Neural progenitor cell (in vitro differentiated cells): ENCODE measurements at regions not wholly inside any gene's neighbourhood (a gene's known extent, or its start where the extent isn't known, plus 50 kb on each side); places are given as distances from the start of the nearest gene placed in this dataset.
A peak's percentile ranks its signal among the peaks of the same experiment; 100 is the strongest.

Source experiments
- DNase-seq: peaks from one replicate; pipeline ENCODE4 v3.0.0-alpha.2; 2016; ENCODE audit warnings: low spot score
- H2AFZ ChIP-seq: fragments of 200-600 bp; sonication (generic); replicated peaks from 2 replicates; pipeline ENCODE4 v1.6.1; 2016; ENCODE audit warnings: antibody characterized with exemption
- H3F3A ChIP-seq: fragments of 200-600 bp; sonication (generic); 2 replicates; pipeline ENCODE4 v1.6.1; 2016; ENCODE audit warnings: antibody characterized with exemption, low read depth
- H3K27ac ChIP-seq: fragments of 200-600 bp; sonication (generic); 2 replicates; pipeline ENCODE4 v1.5.1; 2016; ENCODE audit warnings: mild to moderate bottlenecking
- H3K27me3 ChIP-seq: fragments of 200-600 bp; sonication (generic); 2 replicates; pipeline ENCODE4 v1.6.1; 2016; ENCODE audit warnings: mild to moderate bottlenecking, moderate library complexity
- H3K36me3 ChIP-seq: fragments of 200-600 bp; sonication (generic); 2 replicates; pipeline ENCODE4 v1.5.1; 2016
- H3K4me1 ChIP-seq: fragments of 200-600 bp; sonication (generic); 2 replicates; pipeline ENCODE4 v1.6.1; 2016; ENCODE audit warnings: mixed run types
- H3K4me2 ChIP-seq: fragments of 200-600 bp; sonication (generic); 2 replicates; pipeline ENCODE4 v1.6.1; 2016
- H3K4me3 ChIP-seq: fragments of 200-600 bp; sonication (generic); 2 replicates; pipeline ENCODE4 v1.5.1; 2016
- H3K79me2 ChIP-seq: fragments of 200-600 bp; sonication (generic); 2 replicates; pipeline ENCODE4 v1.6.1; 2016; ENCODE audit warnings: low read depth
- H3K9ac ChIP-seq: fragments of 200-600 bp; sonication (generic); 2 replicates; pipeline ENCODE4 v1.6.1; 2016
- H3K9me3 ChIP-seq: fragments of 200-600 bp; sonication (generic); 2 replicates; pipeline ENCODE4 v1.5.1; 2016; ENCODE audit warnings: low read depth
- H4K20me1 ChIP-seq: fragments of 200-600 bp; sonication (generic); 2 replicates; pipeline ENCODE4 v1.6.1; 2016; ENCODE audit warnings: low read depth
- H3K27ac Mint-ChIP-seq: 3 replicates; pipeline ENCODE4 v1.8.0; 2021; ENCODE audit warnings: mixed read lengths
- H3K27me3 Mint-ChIP-seq: 2 replicates; pipeline ENCODE4 v1.8.0; 2022; ENCODE audit warnings: low read depth, mild to moderate bottlenecking, inconsistent platforms, moderate library complexity, mixed read lengths; ENCODE audit not compliant: insufficient read depth
- H3K36me3 Mint-ChIP-seq: 3 replicates; pipeline ENCODE4 v1.8.0; 2021; ENCODE audit warnings: mixed read lengths
- H3K4me1 Mint-ChIP-seq: 3 replicates; pipeline ENCODE4 v1.8.0; 2021; ENCODE audit warnings: mixed read lengths
- H3K4me3 Mint-ChIP-seq: 3 replicates; pipeline ENCODE4 v1.8.0; 2021; ENCODE audit warnings: mild to moderate bottlenecking, moderate library complexity, mixed read lengths
- H3K9me3 Mint-ChIP-seq: 3 replicates; pipeline ENCODE4 v1.8.0; 2020; ENCODE audit warnings: mixed read lengths
- EZH2 ChIP-seq: fragments of 200-600 bp; sonication (generic); IDR thresholded peaks from 2 replicates; pipeline ENCODE4 v1.6.1; 2017; ENCODE audit warnings: antibody characterized with exemption, mild to moderate bottlenecking, moderate library complexity
- EZH2phosphoT487 ChIP-seq: fragments of 200-600 bp; sonication (generic); IDR thresholded peaks from 2 replicates; pipeline ENCODE4 v1.6.1; 2017; ENCODE audit warnings: antibody characterized with exemption
- TF ChIP-seq, protein P1 (sequence below): fragments of 200-600 bp; sonication (generic); IDR thresholded peaks from 2 replicates; pipeline ENCODE4 v1.5.1; 2017; ENCODE audit warnings: antibody characterized with exemption, mild to moderate bottlenecking

GRCh38 chr10:100655326-100655759 is 90.0 kb upstream of the PAX2 start:
- H3K4me3 ChIP-seq: peak overlapping the region; percentile 47
- Mint-ChIP-seq H3K4me1 (peaks cover 31% of the 10 kb centered on the region), H3K4me3 (peak overlapping the region; percentile 82), H3K27ac (no peak overlapping the region), H3K27me3 (peaks cover 59% of the 10 kb centered on the region), H3K9me3 (peaks cover 11% of the 10 kb centered on the region), H3K36me3 (peaks cover 2% of the 10 kb centered on the region)
- peaks cover 25% of the 10 kb centered on the region for H3F3A ChIP-seq
- H3K4me2 ChIP-seq: peak overlapping the region; percentile 71
- no peaks in the 10 kb centered on the region for H3K36me3 ChIP-seq
- H3K79me2 ChIP-seq: no peaks in the 10 kb centered on the region
- H4K20me1 ChIP-seq: peaks cover 66% of the 10 kb centered on the region
- no peak overlapping the region for H3K27ac ChIP-seq
- TF ChIP-seq EZH2: peak; percentile 86
- peak; percentile 68 for TF ChIP-seq EZH2phosphoT487
- TF ChIP-seq, protein P1, sequence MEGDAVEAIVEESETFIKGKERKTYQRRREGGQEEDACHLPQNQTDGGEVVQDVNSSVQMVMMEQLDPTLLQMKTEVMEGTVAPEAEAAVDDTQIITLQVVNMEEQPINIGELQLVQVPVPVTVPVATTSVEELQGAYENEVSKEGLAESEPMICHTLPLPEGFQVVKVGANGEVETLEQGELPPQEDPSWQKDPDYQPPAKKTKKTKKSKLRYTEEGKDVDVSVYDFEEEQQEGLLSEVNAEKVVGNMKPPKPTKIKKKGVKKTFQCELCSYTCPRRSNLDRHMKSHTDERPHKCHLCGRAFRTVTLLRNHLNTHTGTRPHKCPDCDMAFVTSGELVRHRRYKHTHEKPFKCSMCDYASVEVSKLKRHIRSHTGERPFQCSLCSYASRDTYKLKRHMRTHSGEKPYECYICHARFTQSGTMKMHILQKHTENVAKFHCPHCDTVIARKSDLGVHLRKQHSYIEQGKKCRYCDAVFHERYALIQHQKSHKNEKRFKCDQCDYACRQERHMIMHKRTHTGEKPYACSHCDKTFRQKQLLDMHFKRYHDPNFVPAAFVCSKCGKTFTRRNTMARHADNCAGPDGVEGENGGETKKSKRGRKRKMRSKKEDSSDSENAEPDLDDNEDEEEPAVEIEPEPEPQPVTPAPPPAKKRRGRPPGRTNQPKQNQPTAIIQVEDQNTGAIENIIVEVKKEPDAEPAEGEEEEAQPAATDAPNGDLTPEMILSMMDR: no peak
- H2AFZ ChIP-seq: no peak overlapping the region
- H3K27me3 ChIP-seq: peaks cover 89% of the 10 kb centered on the region
- no peak for DNase-seq
- H3K9me3 ChIP-seq: no peaks in the 10 kb centered on the region
- H3K4me1 ChIP-seq: peaks cover 36% of the 10 kb centered on the region
- H3K9ac ChIP-seq: no peak overlapping the region

- H3K4me1 ChIP-seq: peaks cover 36% of the 10 kb centered on the region
- H3K4me3 ChIP-seq: peak overlapping the region; percentile 47
- H2AFZ ChIP-seq: no peak overlapping the region
- no peak overlapping the region for H3K27ac ChIP-seq
- Mint-ChIP-seq H3K4me3 (peak overlapping the region; percentile 82), H3K4me1 (peaks cover 31% of the 10 kb centered on the region), H3K36me3 (peaks cover 2% of the 10 kb centered on the region), H3K27ac (no peak overlapping the region), H3K9me3 (peaks cover 11% of the 10 kb centered on the region), H3K27me3 (peaks cover 64% of the 10 kb centered on the region)
- no peaks in the 10 kb centered on the region for H3K36me3 ChIP-seq
- peak; percentile 42 for DNase-seq
- no peak overlapping the region for H3K9ac ChIP-seq
- H3K27me3 ChIP-seq: peaks cover 91% of the 10 kb centered on the region
- peak overlapping the region; percentile 71 for H3K4me2 ChIP-seq
- H4K20me1 ChIP-seq: peaks cover 67% of the 10 kb centered on the region
- TF ChIP-seq EZH2phosphoT487 (peak; percentile 89), EZH2 (peak; percentile 89)
- TF ChIP-seq, protein P1: no peak
- no peaks in the 10 kb centered on the region for H3K79me2 ChIP-seq
- H3F3A ChIP-seq: peaks cover 25% of the 10 kb centered on the region
- no peaks in the 10 kb centered on the region for H3K9me3 ChIP-seq
Measured at GRCh38 chr10:100655760-100656421, 89.5 kb upstream of the PAX2 start.

- H4K20me1 ChIP-seq: peaks cover 67% of the 10 kb centered on the region
- H3K27me3 Mint-ChIP-seq: peaks cover 68% of the 10 kb centered on the region
- H3K4me3 Mint-ChIP-seq: no peak overlapping the region
- no peaks in the 10 kb centered on the region for H3K36me3 ChIP-seq
- peak overlapping the region; percentile 47 for H3K4me3 ChIP-seq
- H3K9me3 Mint-ChIP-seq: peaks cover 11% of the 10 kb centered on the region
- H3K4me1 ChIP-seq: peaks cover 36% of the 10 kb centered on the region
- H3K27ac Mint-ChIP-seq: no peak overlapping the region
- H3K27me3 ChIP-seq: peaks cover 97% of the 10 kb centered on the region
- H3K27ac ChIP-seq: no peak overlapping the region
- peaks cover 31% of the 10 kb centered on the region for H3K4me1 Mint-ChIP-seq
- no peaks in the 10 kb centered on the region for H3K79me2 ChIP-seq
- H3F3A ChIP-seq: peaks cover 25% of the 10 kb centered on the region
- H3K4me2 ChIP-seq: peak overlapping the region; percentile 71
- no peak overlapping the region for H3K9ac ChIP-seq
- TF ChIP-seq, protein P1: no peak
- TF ChIP-seq EZH2phosphoT487: peak; percentile 4
- peaks cover 2% of the 10 kb centered on the region for H3K36me3 Mint-ChIP-seq
- no peak overlapping the region for H2AFZ ChIP-seq
- DNase-seq: peak; percentile 72
- no peaks in the 10 kb centered on the region for H3K9me3 ChIP-seq
Measured at GRCh38 chr10:100656454-100656853, 88.9 kb upstream of the PAX2 start.
